NB4 (cell line): ENCODE measurements at regions not wholly inside any gene's neighbourhood (a gene's known extent, or its start where the extent isn't known, plus 50 kb on each side); places are given as distances from the start of the nearest gene placed in this dataset.
"Not testable (repeated sequence)": the region's sequence is repeated elsewhere in the genome, so short reads cannot be mapped to it uniquely, and the experiment has no call there.

Source experiments
- DNase-seq: peaks from one replicate; pipeline ENCODE4 v3.0.0; 2010; ENCODE audit warnings: low read depth
- H3K4me3 ChIP-seq: one replicate; pipeline ENCODE4 v1.5.1; 2011; ENCODE audit warnings: mild to moderate bottlenecking, low read depth, low read length, moderate library complexity
- MYC ChIP-seq: IDR thresholded peaks from 2 replicates; pipeline ENCODE4 v1.6.1; 2011; ENCODE audit warnings: low read depth, low read length
- POLR2A ChIP-seq: IDR thresholded peaks from 2 replicates; pipeline ENCODE4 v1.6.1; 2011; ENCODE audit warnings: mild to moderate bottlenecking; ENCODE audit not compliant: insufficient read length; ENCODE audit errors: extremely low read depth
- TF ChIP-seq, protein P1 (sequence below): IDR thresholded peaks from 2 replicates; pipeline ENCODE4 v1.6.1; 2011; ENCODE audit warnings: low read depth, low read length
- TF ChIP-seq, protein P2 (sequence below): IDR thresholded peaks from one replicate; pipeline ENCODE4 v1.5.1; 2012; ENCODE audit warnings: low read depth, low read length

DNA sequence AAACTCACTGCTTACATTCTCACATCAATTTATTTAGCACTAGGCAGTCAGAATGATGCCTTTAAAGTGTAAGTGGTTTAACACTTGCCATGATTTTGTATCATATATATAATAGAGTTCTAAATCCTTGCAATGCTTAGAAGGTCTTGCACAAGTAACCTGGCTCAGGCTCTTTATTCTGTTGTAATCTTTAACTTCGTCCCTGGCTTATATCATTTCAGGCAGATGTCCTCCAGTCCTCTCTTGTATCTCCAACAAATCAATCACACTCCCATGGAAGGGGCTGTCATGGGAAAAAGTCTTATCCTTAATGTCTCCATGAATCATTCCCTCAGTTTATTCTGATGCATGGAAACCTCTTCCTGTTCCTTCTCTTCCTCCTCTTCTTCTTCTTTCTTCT lies 841.6 kb upstream of the B3GALT2 start:
- no peak overlapping the region for H3K4me3 ChIP-seq
- TF ChIP-seq, protein P1, sequence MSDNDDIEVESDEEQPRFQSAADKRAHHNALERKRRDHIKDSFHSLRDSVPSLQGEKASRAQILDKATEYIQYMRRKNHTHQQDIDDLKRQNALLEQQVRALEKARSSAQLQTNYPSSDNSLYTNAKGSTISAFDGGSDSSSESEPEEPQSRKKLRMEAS: no peak
- no peak for TF ChIP-seq POLR2A
- TF ChIP-seq, protein P2, sequence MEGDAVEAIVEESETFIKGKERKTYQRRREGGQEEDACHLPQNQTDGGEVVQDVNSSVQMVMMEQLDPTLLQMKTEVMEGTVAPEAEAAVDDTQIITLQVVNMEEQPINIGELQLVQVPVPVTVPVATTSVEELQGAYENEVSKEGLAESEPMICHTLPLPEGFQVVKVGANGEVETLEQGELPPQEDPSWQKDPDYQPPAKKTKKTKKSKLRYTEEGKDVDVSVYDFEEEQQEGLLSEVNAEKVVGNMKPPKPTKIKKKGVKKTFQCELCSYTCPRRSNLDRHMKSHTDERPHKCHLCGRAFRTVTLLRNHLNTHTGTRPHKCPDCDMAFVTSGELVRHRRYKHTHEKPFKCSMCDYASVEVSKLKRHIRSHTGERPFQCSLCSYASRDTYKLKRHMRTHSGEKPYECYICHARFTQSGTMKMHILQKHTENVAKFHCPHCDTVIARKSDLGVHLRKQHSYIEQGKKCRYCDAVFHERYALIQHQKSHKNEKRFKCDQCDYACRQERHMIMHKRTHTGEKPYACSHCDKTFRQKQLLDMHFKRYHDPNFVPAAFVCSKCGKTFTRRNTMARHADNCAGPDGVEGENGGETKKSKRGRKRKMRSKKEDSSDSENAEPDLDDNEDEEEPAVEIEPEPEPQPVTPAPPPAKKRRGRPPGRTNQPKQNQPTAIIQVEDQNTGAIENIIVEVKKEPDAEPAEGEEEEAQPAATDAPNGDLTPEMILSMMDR: no peak
- no peak for TF ChIP-seq MYC
- DNase-seq: no peak

DNA sequence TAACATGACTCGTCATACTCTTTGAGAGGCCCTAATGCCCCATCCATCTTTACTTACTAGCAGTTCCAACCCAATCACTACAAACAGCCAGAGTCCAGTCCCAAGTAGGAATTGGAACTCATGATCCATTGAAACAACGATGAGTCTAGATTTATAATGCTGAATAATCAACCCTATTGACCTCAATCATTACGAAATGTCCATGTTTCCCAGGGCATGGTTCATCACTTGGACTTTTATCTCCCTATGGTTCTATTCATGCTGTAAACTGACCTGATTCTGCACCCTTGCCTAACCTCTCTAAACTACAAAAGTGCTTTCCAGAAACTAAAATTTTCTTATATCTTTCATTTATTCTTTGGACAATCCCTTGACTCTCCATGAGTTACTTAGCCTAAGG lies 840.0 kb upstream of the B3GALT2 start:
- no peak overlapping the region for H3K4me3 ChIP-seq
- no peak for DNase-seq
- TF ChIP-seq, protein P1: no peak
- TF ChIP-seq, protein P2: no peak
- no peak for TF ChIP-seq MYC
- no peak for TF ChIP-seq POLR2A

DNA sequence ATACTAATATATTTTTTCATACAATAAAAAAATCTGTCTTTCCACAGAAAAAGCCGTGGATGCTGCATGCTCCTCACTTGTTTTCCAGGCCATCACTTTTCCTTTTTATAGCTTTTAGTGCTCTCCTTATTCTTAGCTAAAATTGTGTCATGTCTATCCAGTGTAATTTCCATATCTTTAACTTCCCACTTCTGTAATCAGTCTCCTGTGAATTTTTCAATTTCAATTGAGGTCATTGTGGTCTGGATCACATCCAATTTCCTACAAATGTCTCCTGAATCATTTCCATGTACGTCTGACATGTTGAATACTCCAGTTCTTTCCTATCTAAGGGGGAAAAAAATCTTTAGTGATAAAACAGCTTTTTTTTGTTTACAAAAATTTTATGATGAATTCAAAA lies 838.2 kb upstream of the B3GALT2 start:
- no peak for DNase-seq
- H3K4me3 ChIP-seq: no peak overlapping the region
- TF ChIP-seq MYC: no peak
- TF ChIP-seq, protein P1: no peak
- TF ChIP-seq POLR2A: no peak
- TF ChIP-seq, protein P2: no peak

DNA sequence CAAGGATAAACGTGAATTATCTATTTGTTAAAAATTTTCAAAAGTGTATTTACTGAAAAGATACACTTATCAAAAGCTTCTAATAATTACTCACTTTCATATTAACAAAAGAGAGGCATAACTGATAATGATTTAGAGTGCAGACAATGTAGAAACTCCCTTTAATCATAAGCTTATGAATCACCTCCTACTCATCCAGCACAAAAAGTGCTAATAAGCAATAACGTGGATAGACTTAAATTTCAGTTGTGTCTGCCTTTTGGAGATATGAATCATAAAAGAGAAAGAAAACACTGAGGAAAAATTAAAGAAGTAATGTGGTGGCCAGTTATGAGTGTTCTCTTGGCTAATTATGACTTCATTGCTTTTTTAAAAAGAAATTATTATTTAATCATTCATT lies 827.6 kb upstream of the B3GALT2 start:
- no peak overlapping the region for H3K4me3 ChIP-seq
- TF ChIP-seq POLR2A (no peak), MYC (no peak)
- TF ChIP-seq, protein P2: no peak
- TF ChIP-seq, protein P1: no peak
- DNase-seq: no peak

DNA sequence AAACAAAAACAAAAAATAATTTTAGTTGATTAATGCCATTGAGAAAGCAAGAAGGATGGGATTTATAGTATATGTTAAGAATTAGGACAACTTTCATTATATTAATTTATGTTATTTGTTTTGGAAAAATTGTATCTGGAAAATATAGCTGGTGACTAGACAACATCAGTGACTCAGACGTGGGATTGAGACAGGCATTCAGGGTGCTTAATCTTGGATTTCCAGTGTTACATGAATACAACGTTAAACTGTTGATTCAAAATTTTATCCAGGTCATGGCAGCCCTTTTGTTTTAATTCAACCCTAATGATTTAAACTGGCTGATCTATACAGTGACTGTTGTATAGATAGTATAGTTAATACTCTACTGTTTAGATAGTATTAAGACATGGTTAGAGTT lies 827.1 kb upstream of the B3GALT2 start:
- H3K4me3 ChIP-seq: no peak overlapping the region
- DNase-seq: no peak
- TF ChIP-seq, protein P2: no peak
- TF ChIP-seq MYC: no peak
- TF ChIP-seq, protein P1: no peak
- TF ChIP-seq POLR2A: no peak

DNA sequence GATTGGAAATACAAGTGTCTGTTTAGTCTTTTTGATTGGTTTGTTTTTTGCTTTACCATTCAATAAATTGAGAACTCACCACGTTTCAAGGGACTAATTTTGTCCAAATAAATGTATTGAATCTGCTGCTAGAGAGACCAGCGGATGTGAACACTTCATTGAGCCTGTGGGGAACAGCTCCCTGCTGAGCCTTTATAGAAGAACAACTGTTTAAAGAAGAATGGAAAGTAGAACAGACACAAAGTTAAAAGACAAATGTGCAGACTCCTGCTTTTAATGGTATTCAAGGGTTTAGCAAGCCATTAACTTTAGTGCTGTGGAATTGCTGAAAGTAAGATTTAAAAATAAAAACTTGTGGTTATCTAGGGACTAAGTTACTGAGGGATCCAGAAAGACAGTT lies 817.7 kb upstream of the B3GALT2 start:
- H3K4me3 ChIP-seq: no peak overlapping the region
- TF ChIP-seq POLR2A: no peak
- TF ChIP-seq, protein P1: no peak
- TF ChIP-seq MYC: no peak
- TF ChIP-seq, protein P2: no peak
- DNase-seq: no peak

DNA sequence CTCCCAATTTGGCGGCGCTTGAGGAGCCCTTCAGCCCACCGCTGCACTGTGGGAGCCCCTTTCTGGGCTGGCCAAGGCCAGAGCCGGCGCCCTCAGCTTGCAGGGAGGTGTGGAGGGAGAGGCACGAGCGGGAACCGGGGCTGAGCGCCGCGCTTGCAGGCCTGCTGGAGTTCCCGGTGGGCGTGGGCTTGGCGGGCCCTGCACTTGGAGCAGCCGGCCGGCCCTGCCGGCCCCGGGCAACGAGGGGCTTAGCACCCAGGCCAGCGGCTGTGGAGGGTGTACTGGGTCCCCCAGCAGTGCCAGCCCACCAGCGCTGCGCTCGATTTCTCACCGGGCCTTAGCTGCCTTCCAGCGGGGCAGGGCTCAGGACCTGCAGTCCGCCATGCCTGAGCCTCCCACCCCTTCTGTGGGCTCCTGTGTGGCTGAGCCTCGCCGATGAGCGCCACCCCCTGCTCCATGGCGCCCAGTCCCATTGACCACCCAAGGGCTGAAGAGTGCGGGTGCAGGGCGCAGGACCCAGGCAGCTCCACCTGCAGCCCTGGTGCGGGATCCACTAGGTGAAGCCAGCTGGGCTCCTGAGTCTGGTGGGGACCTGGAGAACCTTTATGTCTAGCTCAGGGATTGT lies 815.4 kb upstream of the B3GALT2 start:
- H3K4me3 ChIP-seq, DNase-seq: not testable (repeated sequence)
